PFSK-1 (cell line): ENCODE measurements at regions not wholly inside any gene's neighbourhood (a gene's known extent, or its start where the extent isn't known, plus 50 kb on each side); places are given as distances from the start of the nearest gene placed in this dataset.

Experiments used
- FOXP2 ChIP-seq: optimal IDR thresholded peaks from 2 replicates; pipeline ENCODE3; 2011; ENCODE audit warnings: borderline replicate concordance, control low read depth, inconsistent platforms; ENCODE audit not compliant: insufficient read depth; ENCODE audit errors: extremely low read length, extremely low read depth
- POLR2AphosphoS5 ChIP-seq: IDR thresholded peaks from 2 replicates; pipeline ENCODE4 v1.6.1; 2012; ENCODE audit warnings: low read depth, mild to moderate bottlenecking, control low read depth, low read length, moderate library complexity
- TAF1 ChIP-seq: IDR thresholded peaks from 2 replicates; pipeline ENCODE4 v1.6.1; 2012; ENCODE audit warnings: low read length, control low read depth, borderline replicate concordance; ENCODE audit not compliant: insufficient read depth

DNA sequence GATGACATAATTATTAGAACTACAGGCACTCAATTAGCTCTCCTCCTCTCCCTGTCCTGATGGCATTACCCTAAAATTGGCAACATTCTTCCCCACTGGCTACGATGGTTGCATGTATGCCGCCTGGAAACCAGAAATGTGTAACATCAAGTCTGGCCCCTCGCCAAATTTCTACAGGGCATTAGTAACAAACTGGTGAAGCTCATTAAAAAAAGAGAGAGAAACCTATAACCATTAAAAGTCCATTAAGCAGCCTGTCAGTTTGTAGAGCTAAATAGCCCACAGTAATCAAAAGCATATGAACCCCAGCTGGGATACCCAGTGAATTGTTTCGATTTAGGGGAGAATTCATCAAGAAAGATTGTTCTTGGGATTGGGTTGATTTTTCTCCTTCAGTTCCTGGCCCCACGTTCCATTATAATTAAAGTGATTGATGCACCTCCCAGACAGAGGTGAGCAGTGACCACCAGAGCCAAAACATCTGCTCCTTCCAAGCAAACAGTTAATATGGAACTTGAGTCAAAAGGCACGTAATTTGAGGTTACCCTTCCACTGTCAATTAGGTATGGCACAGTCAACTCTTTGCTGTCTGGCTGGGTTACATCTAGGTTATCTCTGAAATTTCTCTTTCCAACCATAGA, 208.6 kb downstream of the C1D start:
- no peak for TF ChIP-seq POLR2AphosphoS5
- TF ChIP-seq TAF1 = no peak
- TF ChIP-seq FOXP2 = no peak
